Thymus (tissue), 11 donors: ENCODE measurements at regions not wholly inside any gene's neighbourhood (a gene's known extent, or its start where the extent isn't known, plus 50 kb on each side); places are given as distances from the start of the nearest gene placed in this dataset.
A peak's percentile ranks its signal among the peaks of the same experiment; 100 is the strongest.

Source experiments
- DNase-seq, 9 donors: peaks; one replicate each; pipeline ENCODE4 v3.0.0-alpha.2; 2013; ENCODE audit warnings: low spot score in 9 of 9, low read depth in 6 of 9, missing footprints in 1 of 9
- H3K27ac ChIP-seq, 2 donors: one replicate each; pipeline ENCODE4 v1.5.1; 2013; ENCODE audit warnings: control low read depth in 1 of 2, low read depth in 1 of 2, low read length in 1 of 2, mild to moderate bottlenecking in 1 of 2, moderate library complexity in 1 of 2
- H3K27me3 ChIP-seq, 2 donors: one replicate each; pipeline ENCODE4 v1.5.1; 2013; ENCODE audit warnings: low read length in 1 of 2; ENCODE audit not compliant: control insufficient read depth in 2 of 2, insufficient read depth in 1 of 2
- H3K36me3 ChIP-seq, 2 donors: one replicate each; pipeline ENCODE4 v1.5.1; 2013; ENCODE audit warnings: low read length in 1 of 2, mild to moderate bottlenecking in 1 of 2, moderate library complexity in 1 of 2; ENCODE audit not compliant: control insufficient read depth in 2 of 2, insufficient read depth in 2 of 2
- H3K4me1 ChIP-seq, 2 donors: one replicate each; pipeline ENCODE4 v1.5.1; 2013; ENCODE audit warnings: low read length in 2 of 2; ENCODE audit not compliant: control insufficient read depth in 2 of 2, insufficient read depth in 2 of 2
- H3K4me3 ChIP-seq, 2 donors: one replicate each; pipeline ENCODE4 v1.5.1; 2013; ENCODE audit warnings: low read length in 2 of 2, control low read depth in 1 of 2, mild to moderate bottlenecking in 1 of 2
- H3K9me3 ChIP-seq, 2 donors: one replicate each; pipeline ENCODE4 v1.5.1; 2013; ENCODE audit warnings: low read length in 1 of 2, mild to moderate bottlenecking in 1 of 2; ENCODE audit not compliant: control insufficient read depth in 2 of 2, insufficient read depth in 1 of 2
- WGBS: extraction: QIAGEN DNeasy Blood & Tissue Kit; methylation state at CpG from one replicate; pipeline ENCODE4 v1.1.7; 2013; 5-methylcytosine and 5-hydroxymethylcytosine counted together
- donor health status: healthy.

- no peaks in the 10 kb centered on the region for H3K27me3 ChIP-seq
- H3K4me3 ChIP-seq: no peak overlapping the region
- no peaks in the 10 kb centered on the region for H3K9me3 ChIP-seq
- no peak for DNase-seq
- 91% methylated on average over 2 of the region's 2 CpGs for WGBS
- H3K27ac ChIP-seq: no peak overlapping the region
- H3K36me3 ChIP-seq: no peaks in the 10 kb centered on the region
- no peaks in the 10 kb centered on the region for H3K4me1 ChIP-seq
These were observed 550.8 kb upstream of the TNP1 start for GRCh38 chr2:217410681-217410960.

GRCh38 chr2:217409949-217410680 lies 550.3 kb upstream of the TNP1 start:
- no peak for DNase-seq
- Histone ChIP-seq H3K27me3 (no peaks in the 10 kb centered on the region), H3K4me3 (no peak overlapping the region), H3K27ac (no peak overlapping the region), H3K4me1 (no peaks in the 10 kb centered on the region), H3K9me3 (no peaks in the 10 kb centered on the region), H3K36me3 (no peaks in the 10 kb centered on the region)
- WGBS: 97% methylated on average over 2 of the region's 2 CpGs

- Histone ChIP-seq H3K27ac (no peak overlapping the region), H3K27me3 (no peaks in the 10 kb centered on the region), H3K9me3 (no peaks in the 10 kb centered on the region), H3K4me1 (no peaks in the 10 kb centered on the region), H3K36me3 (no peaks in the 10 kb centered on the region), H3K4me3 (no peak overlapping the region)
- DNase-seq: no peak
- 95% methylated on average over 3 of the region's 3 CpGs for WGBS
These were observed 547.5 kb upstream of the TNP1 start for GRCh38 chr2:217407362-217407761.

- no peak for DNase-seq
- WGBS: 86% methylated on average over 2 of the region's 2 CpGs
- Histone ChIP-seq H3K9me3 (no peaks in the 10 kb centered on the region), H3K27ac (no peak overlapping the region), H3K27me3 (no peaks in the 10 kb centered on the region), H3K4me1 (no peaks in the 10 kb centered on the region), H3K36me3 (no peaks in the 10 kb centered on the region), H3K4me3 (no peak overlapping the region)
These were observed 544.4 kb upstream of the TNP1 start for GRCh38 chr2:217404236-217404760.

GRCh38 chr2:217402761-217403383 lies 543.0 kb upstream of the TNP1 start:
- peak in 2 of 9 donors; percentile 18 to 21 for DNase-seq
- no peaks in the 10 kb centered on the region for H3K9me3 ChIP-seq
- no peak overlapping the region for H3K4me3 ChIP-seq
- 73% methylated on average over 6 of the region's 6 CpGs for WGBS
- no peaks in the 10 kb centered on the region for H3K27me3 ChIP-seq
- peaks cover 0 to 7% of the 10 kb centered on the region in 2 donors for H3K4me1 ChIP-seq
- no peaks in the 10 kb centered on the region for H3K36me3 ChIP-seq
- H3K27ac ChIP-seq: peak overlapping the region in 1 of 2 donors; percentile 41

- peaks cover 0 to 7% of the 10 kb centered on the region in 2 donors for H3K4me1 ChIP-seq
- DNase-seq: no peak
- no peak overlapping the region for H3K4me3 ChIP-seq
- no peaks in the 10 kb centered on the region for H3K9me3 ChIP-seq
- H3K27ac ChIP-seq: peak overlapping the region in 1 of 2 donors; percentile 41
- H3K36me3 ChIP-seq: no peaks in the 10 kb centered on the region
- WGBS: 97% methylated on average over 3 of the region's 3 CpGs
- no peaks in the 10 kb centered on the region for H3K27me3 ChIP-seq
These were observed 542.3 kb upstream of the TNP1 start for GRCh38 chr2:217402144-217402543.

GRCh38 chr2:217399291-217399690 lies 539.4 kb upstream of the TNP1 start:
- 95% methylated on average over 5 of the region's 5 CpGs for WGBS
- no peaks in the 10 kb centered on the region for H3K9me3 ChIP-seq
- no peak overlapping the region for H3K4me3 ChIP-seq
- H3K4me1 ChIP-seq: peaks cover 0 to 7% of the 10 kb centered on the region in 2 donors
- no peak for DNase-seq
- no peaks in the 10 kb centered on the region for H3K27me3 ChIP-seq
- H3K36me3 ChIP-seq: no peaks in the 10 kb centered on the region
- H3K27ac ChIP-seq: peak overlapping the region in 1 of 2 donors; percentile 36

- Histone ChIP-seq H3K36me3 (no peaks in the 10 kb centered on the region), H3K9me3 (no peaks in the 10 kb centered on the region), H3K27ac (peak overlapping the region in 1 of 2 donors; percentile 36), H3K4me3 (no peak overlapping the region), H3K4me1 (peaks cover 0 to 7% of the 10 kb centered on the region in 2 donors), H3K27me3 (no peaks in the 10 kb centered on the region)
- WGBS: 53% methylated on average over 9 of the region's 9 CpGs
- DNase-seq: peak in 3 of 9 donors; percentile 18 to 49 (median 31)
These were observed 539.0 kb upstream of the TNP1 start for GRCh38 chr2:217398860-217399259.

GRCh38 chr2:217398101-217398500 lies 538.2 kb upstream of the TNP1 start:
- Histone ChIP-seq H3K9me3 (no peaks in the 10 kb centered on the region), H3K4me1 (peaks cover 0 to 7% of the 10 kb centered on the region in 2 donors), H3K36me3 (no peaks in the 10 kb centered on the region), H3K4me3 (no peak overlapping the region), H3K27me3 (no peaks in the 10 kb centered on the region), H3K27ac (no peak overlapping the region)
- DNase-seq: no peak
- WGBS: 96% methylated on average over 7 of the region's 7 CpGs
